Hematopoietic multipotent progenitor cell treated with erythropoietin and hydrocortisone succinate and interleukin-3 and kit ligand, for 8 days (in vitro differentiated cells): ENCODE measurements at regions not wholly inside any gene's neighbourhood (a gene's known extent, or its start where the extent isn't known, plus 50 kb on each side); places are given as distances from the start of the nearest gene placed in this dataset.
A peak's percentile ranks its signal among the peaks of the same experiment; 100 is the strongest.
"Not testable (repeated sequence)": the region's sequence is repeated elsewhere in the genome, so short reads cannot be mapped to it uniquely, and the experiment has no call there.

Experiments
- DNase-seq: peaks from one replicate; pipeline ENCODE4 v3.0.0-alpha.2; 2015

DNA sequence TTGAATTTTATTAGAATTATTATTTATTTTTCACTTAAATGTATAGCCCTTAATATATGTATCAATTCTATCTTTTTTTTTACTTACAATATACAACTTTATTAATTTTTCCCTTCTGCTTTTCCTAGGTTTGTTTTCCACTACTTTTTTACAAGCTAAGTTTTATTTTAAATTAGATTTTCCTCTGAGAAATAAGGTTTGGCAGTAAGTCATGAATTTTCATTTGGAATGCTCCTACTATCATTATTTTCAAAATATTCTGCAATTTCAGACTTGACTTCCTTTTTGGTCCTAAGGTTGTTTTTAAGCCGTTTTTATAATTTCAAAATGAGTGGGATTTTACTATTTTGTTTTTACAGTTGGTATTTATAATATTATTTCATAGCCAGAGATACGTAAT, 222.8 kb upstream of the PIEZO2 start:
- DNase-seq = no peak

DNA sequence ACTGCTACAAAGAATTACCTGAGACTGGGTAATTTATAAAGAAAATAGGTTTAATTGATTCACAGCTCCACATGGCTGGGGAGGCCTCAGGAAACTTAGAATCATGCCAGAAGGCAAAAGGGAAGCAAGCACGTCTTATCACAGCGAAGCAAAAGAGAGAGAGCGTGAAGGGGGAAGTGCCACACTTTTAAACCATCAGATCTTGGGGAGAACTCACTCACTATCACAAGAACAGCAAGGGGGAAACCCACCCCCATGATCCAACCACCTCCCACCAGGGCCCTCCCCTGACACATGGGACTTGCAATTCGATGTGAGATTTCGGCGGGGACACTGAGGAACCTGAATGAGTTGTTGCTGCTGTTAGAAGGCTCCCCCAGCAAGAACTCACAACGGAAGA, 220.2 kb upstream of the PIEZO2 start:
- no peak for DNase-seq

DNA sequence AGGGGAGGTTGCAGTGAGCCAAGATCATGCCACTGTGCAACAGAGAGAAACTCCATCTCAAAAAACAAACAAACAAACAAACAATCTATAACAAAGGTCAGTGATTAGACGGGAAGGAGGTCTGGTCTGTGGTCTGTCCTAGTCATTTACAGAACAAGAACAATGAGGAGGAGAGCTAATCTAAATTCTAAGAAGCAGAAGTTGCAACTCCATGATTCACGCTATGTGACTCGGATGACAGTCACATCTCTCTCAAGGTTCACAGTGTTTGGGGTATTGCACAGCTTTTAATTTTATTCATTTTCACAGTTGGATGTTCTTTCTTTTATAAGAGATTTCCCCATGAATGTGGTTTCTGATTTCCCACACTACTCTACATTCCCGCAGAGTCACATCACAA, 218.7 kb upstream of the PIEZO2 start:
- peak; percentile 4 for DNase-seq

DNA sequence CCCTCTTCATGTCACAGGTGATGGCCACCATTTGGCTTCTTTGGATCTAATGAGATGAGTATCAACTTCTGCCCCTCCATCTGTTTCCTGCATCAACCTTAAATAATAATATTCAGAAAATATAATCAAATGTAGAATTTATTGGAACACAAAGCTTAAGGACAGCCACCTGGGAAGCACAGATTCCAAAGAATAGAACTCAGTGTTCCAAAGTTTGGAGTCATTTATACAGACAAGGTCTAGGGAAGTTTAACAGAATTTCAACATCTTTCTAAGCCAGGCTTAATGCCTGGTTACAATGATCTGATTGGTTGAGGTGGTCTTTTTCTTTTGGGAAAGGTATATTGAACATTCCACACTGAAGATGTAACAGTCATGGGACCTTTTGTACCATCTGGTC, 218.0 kb upstream of the PIEZO2 start:
- DNase-seq = no peak

DNA sequence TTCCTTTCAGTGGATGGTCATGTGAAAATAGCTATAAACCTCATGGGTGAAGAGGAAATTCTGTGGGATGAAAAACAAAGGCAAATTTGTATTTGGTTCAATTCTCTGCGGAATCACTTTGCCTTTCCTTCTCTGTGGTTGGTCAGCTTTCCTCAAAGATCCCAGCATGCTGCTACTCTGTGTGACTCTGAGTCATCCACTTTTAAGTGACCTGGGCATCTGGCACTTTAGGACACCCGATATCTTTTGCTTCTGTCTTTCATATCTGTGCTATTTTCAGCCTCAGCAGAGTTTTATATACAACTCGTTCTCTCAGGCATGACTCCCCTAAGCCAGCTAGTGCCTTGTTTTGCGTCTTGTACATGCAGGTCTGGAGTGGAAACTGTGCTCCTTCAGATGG, 217.0 kb upstream of the PIEZO2 start:
- no peak for DNase-seq

DNA sequence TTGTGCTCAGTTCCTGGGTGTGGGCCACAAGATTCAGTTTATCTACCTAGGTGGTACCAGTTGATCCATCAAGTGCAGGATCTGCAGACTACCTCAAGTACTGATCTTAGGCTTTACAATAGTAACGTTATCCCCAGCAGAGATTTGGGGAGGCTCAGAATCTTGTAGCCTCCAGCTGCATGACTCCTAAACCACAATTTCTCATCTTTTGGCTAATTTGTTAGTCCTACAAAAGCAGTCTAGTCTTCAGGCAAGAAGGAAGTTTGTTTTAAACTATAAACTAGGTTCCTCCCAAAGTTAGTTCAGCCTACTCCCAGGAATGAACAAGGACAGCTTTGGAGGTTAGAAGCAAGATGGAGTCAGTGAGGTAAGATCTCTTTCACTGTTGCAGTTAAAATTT, 213.5 kb upstream of the PIEZO2 start:
- DNase-seq = no peak

DNA sequence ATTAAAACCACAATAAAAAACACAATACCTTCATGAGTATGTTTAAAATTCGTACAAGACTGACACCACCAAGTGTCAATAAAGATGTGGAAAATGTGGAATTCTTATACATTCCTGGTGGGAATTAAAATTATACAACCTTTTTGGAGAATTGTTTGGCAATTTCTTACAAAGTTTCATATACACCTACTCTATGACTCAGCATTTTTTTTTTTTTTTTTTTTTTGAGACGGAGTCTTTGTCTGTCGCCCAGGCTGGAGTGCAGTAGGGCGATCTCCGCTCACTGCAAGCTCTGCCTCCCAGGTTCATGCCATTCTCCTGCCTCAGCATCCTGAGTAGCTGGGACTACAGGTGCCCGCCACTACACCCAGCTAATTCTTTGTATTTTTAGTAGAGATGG, 212.5 kb upstream of the PIEZO2 start:
- DNase-seq = not testable (repeated sequence)

DNA sequence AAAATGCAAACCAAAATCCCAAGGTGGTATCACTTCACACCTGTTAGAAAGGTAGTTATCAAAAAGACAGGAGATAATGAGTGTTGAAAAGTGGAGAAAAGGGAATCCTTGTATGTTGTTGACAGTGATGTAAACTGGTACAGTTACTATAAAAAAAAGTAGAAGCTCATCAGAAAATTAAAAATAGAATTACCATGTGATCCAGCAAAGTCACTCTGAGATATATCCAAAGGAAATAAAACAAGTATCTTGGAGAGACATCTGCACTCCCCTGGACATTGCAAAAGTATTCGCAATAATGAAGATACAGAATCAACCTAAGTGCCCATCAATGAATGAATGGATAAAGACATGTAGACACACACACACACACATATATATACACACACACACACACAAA, 208.3 kb upstream of the PIEZO2 start:
- DNase-seq = no peak

DNA sequence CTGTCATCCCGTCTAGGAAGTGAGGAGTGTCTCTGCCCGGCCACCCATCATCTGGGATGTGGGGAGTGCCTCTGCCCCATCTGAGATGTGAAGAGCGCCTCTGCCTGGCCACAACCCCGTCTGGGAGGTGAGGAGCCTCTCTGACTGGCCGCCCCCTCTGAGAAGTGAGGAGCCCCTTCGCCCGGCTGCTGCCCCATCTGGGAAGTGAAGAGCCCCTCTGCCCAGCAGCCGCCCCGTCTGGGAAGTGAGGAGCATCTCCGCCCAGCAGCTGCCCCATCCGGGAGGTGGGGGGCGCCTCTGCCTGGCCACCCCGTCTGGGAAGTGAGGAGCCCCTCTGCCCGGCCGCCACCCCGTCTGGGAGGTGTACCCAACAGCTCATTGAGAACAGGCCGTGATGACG, 195.2 kb upstream of the PIEZO2 start:
- not testable (repeated sequence) for DNase-seq

DNA sequence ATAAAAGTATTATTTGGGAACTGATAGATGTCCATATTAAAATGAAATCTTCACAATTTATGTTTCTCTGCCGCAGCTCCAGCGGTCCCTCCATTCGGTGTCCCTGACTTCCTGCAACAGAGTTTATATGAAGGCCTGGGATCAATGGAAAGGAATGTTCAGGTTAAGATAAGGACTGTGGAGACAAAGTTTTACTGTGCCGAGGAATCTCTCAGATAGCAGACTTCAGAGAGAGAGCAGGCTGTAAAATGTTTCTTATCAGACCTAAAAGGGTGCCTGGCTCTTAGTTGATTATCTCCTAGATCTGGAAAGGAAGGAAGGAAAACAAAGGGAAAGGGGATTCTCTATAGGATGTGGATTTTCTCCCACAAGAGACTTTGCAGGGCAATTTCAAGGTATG, 193.7 kb upstream of the PIEZO2 start:
- no peak for DNase-seq

DNA sequence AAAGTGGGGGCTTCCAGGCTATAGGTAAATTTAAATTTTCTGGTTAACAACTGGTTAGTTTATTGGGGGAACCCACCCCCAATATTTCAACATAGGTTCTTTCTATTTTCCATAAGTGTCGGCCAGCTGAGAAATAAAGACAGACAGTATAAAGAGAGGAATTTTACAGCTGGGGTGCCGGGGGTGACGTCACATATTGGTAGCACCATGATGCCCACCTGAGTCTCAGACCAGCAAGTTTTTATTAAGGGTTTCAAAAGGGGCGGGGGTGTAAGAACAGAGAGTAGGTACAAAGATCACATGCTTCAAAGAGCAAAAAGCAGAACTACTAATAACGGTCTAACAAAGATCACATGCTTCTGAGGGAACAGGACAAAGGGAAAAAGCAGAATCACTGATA, 192.7 kb upstream of the PIEZO2 start:
- DNase-seq = not testable (repeated sequence)

DNA sequence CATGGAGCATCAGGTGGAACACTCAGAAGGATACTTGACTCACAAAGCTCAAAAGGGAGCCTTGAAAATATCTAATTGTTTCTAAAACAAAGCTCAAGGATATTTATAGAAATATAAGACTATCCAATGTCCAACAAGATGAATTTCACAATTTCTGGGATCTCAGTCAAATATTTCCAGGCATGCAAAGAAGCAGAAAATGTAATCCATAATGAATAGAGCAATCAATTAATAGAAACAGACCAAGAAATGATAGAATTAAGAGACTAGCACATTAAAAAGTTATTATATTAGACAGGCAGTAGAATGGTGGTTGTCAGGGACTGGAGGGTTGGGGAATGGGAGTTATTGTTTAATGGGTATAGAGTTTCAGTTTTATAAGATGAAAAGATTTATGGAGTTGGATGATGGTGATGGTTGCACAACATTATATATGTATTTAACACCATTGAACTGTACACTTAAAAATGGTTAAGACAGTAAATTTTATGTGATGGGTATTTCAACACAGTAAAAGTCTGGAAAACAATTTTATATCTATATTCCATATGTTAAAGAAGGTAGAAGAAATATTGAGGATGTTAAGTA, 189.9 kb upstream of the PIEZO2 start:
- DNase-seq = no peak

DNA sequence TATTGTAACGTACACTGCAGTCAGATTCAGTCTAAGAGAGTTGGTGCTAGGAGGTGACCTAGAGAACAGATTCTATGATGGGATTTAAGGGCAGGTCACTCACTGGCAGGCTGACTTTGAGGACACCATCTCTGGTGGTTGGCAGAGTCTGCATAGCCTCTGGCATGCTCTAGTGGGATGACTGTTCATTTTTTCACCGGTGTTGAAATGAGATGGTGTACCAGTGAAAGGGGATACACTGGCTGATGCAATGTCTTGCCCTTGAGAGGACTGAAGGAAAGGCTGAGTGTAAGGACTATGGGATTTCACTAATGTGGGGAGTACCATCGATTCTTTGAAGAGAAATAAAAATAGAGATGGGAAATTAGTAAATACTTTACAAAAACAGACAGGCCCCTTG, 186.9 kb upstream of the PIEZO2 start:
- DNase-seq = no peak

DNA sequence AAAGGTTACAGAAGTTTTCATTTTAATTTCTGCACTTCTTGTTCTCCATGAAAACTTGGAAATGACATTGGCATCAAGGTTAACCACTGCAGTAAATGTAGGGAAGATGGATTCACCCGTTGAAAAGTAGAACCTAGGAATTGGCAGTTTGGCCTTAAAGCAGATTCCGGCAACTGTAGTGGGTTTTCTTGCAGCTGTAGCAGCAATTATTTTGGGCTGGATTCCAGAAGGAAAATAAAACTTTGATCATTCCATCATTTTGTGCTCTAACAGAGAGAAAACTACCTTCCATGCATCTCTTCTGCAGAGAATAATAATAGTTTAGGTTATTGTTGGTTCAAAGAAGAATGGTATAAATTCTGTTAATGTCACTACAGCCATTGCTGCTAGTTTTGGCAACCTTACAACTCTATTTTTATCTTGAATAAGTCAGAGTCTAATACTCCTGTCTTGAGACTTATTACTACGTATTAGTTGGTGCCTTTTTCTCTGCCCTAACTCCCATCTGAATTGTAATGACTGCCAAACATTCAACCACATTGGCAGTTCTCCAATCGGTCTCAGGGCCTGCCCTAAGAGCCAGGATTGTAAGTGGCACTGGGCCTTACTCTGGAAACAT, 178.1 kb upstream of the PIEZO2 start:
- DNase-seq = peak; percentile 2

DNA sequence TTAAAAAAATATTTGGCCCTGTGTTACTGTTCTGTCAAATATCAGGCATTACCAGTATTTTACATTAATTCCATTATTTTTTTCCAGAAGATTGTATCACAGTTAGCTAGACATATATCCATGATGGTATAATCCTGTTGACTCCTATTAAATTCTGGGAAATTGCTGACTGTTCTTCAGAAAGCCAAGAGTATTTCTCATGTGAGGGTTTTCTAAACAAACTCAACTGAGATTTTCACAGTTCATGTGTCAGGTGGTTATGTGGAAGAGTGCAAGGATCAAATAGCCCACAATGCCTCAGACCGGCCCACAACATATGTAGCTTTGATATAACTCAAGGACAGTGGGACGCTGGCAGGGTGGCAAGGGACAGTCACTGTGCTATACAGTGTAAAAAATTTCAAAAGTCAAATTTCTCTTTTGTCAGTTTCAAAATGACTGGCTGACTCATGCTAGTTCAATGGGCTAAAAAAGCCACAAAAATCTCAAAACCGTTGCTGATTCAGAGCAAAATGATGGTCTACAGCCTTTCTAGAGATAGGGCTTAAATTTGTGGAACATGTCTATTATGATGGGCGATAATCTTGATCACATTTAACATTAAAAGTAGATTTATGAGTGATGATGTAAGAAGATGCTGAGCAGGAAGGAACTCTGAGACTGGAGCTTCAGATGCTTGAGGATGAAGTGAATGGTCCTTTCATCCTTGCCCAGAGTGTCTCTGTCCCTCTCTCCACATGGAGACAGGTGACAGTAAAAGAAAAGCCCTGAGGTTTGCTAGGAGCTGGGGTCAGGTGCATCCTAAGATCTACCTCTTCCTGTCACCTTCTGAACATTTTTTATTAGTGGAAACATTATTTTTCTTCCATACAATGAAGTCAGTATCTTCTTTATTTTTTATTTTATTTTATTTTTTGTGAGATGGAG, 175.8 kb upstream of the PIEZO2 start:
- no peak for DNase-seq

DNA sequence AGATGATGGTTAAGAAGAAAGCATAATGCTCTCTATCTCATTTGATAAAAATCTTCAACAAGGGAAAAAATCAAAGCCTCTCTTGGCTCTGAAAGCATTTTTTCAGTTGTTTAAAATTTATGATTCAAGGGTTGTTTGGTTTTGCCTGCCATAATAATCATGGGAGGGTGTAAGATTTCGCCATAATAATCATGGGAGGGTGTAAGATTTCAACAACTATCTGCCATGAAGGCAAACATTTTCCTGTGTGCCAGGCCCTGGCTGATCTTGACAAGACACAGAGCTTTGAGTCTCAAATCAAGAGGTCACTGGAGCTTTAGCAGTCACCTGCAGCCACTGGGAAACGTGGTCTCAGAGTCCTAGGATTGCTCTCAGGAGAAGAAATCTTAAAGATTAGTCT, 175.1 kb upstream of the PIEZO2 start:
- DNase-seq = no peak

DNA sequence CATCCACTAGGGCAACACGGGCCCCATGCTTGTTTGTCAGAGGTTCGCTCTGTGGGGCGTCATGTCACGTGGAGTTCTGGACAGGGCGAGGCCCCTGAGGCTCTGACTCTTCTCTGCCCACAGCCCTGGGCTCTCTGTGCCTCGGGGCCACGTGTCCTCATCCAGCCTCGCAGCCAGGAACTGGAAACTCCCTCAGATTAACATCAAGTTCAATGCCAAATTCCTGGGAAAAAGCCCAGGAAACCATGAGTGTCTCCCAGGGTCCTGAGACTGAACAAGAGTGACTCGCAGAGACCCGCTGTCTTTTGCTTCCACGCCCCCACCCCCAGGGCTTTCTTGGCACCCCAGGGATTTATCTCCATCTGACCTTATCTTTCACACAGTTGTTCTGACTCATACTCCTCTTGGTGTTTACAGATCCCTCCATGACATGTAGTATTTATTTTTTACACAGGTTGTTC, 174.0 kb upstream of the PIEZO2 start:
- no peak for DNase-seq

DNA sequence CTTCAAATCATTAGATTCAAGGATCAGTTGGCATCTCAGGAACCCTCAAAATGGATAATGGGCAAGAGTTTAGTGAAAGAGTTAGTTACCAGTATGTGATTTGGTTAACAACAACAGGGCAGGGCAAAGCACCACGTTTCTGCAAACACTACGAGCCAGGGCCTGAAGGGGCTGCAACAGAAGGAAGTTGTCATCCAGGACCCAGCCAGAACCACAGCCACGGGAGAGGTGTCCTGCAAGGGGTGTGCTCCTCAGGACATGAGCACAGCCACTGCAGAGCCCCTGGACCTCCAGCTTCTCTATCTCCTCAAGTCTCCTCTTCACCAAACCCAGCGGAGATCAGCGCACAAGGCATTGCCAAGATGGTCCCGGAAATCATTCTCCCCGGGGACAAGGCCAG, 173.3 kb upstream of the PIEZO2 start:
- no peak for DNase-seq

DNA sequence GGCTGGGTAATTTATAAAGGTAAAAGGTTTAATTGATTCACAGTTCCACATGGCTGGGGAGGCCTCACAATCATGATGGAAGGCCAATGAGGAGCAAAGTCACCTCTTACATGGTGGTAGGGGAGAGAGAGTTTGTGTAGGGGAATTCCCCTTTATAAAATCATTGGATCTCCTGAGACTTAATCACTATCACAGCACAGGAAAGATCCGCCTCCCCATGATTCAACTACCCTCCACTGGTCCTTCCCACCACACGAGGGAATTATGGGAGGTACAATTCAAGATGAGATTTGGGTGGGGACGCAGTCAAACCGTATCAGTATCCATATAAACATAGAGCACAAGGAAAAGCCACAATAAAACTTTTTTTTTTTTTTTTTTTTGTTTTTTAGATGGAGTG, 172.6 kb upstream of the PIEZO2 start:
- DNase-seq = no peak

DNA sequence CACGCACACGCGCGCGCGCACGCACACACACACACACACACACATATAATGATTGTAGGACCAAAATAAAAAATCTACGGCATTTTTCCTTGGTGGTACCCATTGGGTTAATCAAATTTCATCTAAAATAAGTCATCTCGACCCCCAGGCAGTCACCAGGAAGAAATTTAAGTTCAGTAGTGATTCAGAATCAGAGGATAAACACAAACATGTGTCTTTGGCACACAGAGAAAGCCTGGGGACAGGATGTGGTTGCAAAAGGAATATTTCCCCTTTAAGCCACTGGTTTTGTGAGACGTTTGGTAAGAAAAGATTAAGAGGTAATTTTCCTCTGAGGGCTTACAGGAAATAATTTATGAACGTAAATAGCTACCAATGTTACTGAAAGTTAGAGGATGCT, 171.6 kb upstream of the PIEZO2 start:
- DNase-seq = no peak

DNA sequence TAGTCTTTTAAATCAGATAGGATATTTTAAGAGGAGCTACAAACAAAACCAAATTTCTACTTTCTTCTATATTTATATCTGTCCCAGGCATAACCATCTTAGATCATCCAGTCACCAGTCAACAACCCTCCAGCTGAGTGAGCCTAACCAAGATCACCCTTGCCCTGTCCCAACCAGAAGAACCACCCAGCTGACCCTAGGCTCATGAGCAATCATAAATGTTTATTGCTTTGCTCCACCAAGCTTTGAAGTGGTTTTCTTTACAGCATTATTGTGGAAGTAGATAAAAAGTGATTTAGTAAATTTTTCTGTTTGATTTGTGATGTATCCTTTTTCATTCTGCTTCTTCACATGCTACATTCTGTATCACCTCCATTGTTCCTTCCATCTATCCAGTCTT, 167.2 kb upstream of the PIEZO2 start:
- no peak for DNase-seq

DNA sequence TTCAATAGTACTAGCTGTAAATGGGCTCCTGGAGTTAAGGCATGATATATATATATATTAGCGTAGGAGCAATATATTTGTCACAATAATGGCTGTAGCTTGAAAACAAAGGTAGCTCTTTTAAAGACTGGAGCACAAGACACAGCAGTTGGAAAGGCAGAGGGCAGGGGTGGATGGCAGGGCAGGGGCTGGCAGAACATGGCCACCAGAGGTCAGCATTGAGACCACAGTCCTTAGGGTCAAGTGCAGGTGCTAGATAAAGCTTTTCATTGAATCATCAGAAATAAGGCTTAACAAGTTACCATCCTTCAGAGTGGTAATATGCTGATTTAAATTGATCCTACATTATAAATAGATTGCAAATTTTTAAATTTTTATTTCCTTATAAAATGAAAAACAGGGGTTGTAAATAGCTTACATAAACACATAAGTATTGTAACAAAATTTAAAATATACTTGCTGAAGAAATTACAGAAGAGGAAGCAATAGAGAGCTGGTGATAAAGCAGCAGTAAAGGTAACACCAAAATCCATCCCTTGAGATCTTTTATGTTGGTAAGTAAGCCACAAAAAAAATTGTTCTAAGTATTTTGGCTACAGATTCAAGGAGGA, 161.2 kb upstream of the PIEZO2 start:
- DNase-seq = peak; percentile 54

DNA sequence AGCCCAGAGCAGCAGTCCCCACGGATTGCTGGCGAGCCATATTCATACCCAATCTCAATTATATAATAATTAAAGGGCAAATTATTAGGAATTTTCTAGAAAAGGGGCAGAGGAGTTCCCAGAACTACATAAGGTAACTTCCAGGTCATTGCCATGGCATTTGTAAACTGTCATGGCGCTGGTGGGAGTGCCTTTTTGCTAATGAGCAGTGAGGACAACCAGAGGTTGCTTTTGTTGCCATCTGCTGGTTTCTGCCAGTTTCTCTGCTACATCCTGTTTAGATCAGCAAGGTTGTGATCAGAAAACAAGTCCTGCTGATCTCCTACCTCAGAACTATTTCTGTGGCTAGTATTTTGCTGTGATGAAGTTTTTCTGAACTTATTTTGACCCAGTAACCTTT, 159.8 kb upstream of the PIEZO2 start:
- DNase-seq = peak; percentile 9

DNA sequence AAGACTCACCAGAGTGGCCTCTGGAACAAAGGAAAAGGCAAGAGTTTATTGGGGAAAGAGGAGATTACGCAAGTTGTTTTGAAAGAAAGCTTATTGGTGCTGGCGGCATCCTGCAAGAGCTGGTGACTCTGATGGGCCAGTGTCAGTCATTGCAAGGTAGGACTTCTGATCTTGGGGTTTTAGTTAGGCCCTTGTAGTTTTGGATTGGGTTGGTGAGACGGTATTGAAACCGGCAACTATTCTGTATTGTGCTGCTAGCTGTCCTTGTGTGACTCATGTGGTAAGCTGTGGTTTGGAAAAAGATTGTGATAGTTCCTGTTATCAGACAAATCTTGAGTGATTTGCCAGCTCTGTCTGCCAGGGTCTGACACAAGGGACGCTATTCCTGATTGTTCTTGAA, 159.1 kb upstream of the PIEZO2 start:
- no peak for DNase-seq
